GM23338 (cell line): ENCODE measurements at regions not wholly inside any gene's neighbourhood (a gene's known extent, or its start where the extent isn't known, plus 50 kb on each side); places are given as distances from the start of the nearest gene placed in this dataset.

Experiments
- ATAC-seq: fragments of 200-7000 bp; cut with Tn5 transposase; 3 replicates; pipeline ENCODE4 v1.9.1; 2020
- DNase-seq: peaks from one replicate; pipeline ENCODE4 v3.0.0-alpha.2; 2015; ENCODE audit warnings: low spot score
- H2AFZ ChIP-seq: fragments of 200-600 bp; sonication (generic); 2 replicates; pipeline ENCODE4 v1.8.0; 2016; ENCODE audit warnings: antibody characterized with exemption, mild to moderate bottlenecking, moderate library complexity
- H3F3A ChIP-seq: fragments of 200-600 bp; sonication (generic); replicated peaks from 2 replicates; pipeline ENCODE4 v1.8.0; 2017; ENCODE audit warnings: antibody characterized with exemption, mixed run types, low read depth
- H3K27ac ChIP-seq: fragments of 200-600 bp; sonication (generic); 2 replicates; pipeline ENCODE4 v1.6.1; 2016; ENCODE audit warnings: low read depth
- H3K27me3 ChIP-seq: fragments of 200-600 bp; sonication (generic); 2 replicates; pipeline ENCODE4 v1.8.0; 2016; ENCODE audit warnings: mild to moderate bottlenecking, mixed run types, moderate library complexity; ENCODE audit not compliant: insufficient read depth
- H3K36me3 ChIP-seq: fragments of 200-600 bp; sonication (generic); 2 replicates; pipeline ENCODE4 v1.8.0; 2016; ENCODE audit warnings: mild to moderate bottlenecking; ENCODE audit not compliant: insufficient read depth
- H3K4me1 ChIP-seq: fragments of 200-600 bp; sonication (generic); 2 replicates; pipeline ENCODE4 v1.8.0; 2016; ENCODE audit warnings: mild to moderate bottlenecking, moderate library complexity; ENCODE audit not compliant: insufficient read depth
- H3K4me2 ChIP-seq: fragments of 200-600 bp; sonication (generic); 2 replicates; pipeline ENCODE4 v1.7.1; 2017; ENCODE audit warnings: mixed run types
- H3K4me3 ChIP-seq: fragments of 200-600 bp; sonication (generic); 2 replicates; pipeline ENCODE4 v1.6.1; 2016; ENCODE audit warnings: mixed run types
- H3K79me2 ChIP-seq: fragments of 200-600 bp; sonication (generic); replicated peaks from 2 replicates; pipeline ENCODE4 v1.8.0; 2017; ENCODE audit warnings: mild to moderate bottlenecking; ENCODE audit not compliant: insufficient read depth
- H3K9me2 ChIP-seq: fragments of 200-600 bp; sonication (generic); 2 replicates; pipeline ENCODE4 v1.8.0; 2017; ENCODE audit not compliant: insufficient read depth
- H4K20me1 ChIP-seq: fragments of 200-600 bp; sonication (generic); replicated peaks from 2 replicates; pipeline ENCODE4 v1.8.0; 2017; ENCODE audit warnings: mild to moderate bottlenecking; ENCODE audit not compliant: insufficient read depth
- H3K27ac Mint-ChIP-seq: 2 replicates; pipeline ENCODE4 v1.8.0; 2020; ENCODE audit warnings: inconsistent platforms, mild to moderate bottlenecking, moderate library complexity, mixed read lengths
- H3K27me3 Mint-ChIP-seq: 3 replicates; pipeline ENCODE4 v1.8.0; 2022; ENCODE audit warnings: low read depth, mild to moderate bottlenecking, moderate library complexity, mixed read lengths, inconsistent platforms; ENCODE audit not compliant: insufficient read depth, poor library complexity
- H3K36me3 Mint-ChIP-seq: 3 replicates; pipeline ENCODE4 v1.8.0; 2021; ENCODE audit warnings: low read depth, mild to moderate bottlenecking, inconsistent platforms, moderate library complexity, mixed read lengths
- H3K4me1 Mint-ChIP-seq: 3 replicates; pipeline ENCODE4 v1.8.0; 2020; ENCODE audit warnings: mild to moderate bottlenecking, inconsistent platforms, mixed read lengths
- H3K4me3 Mint-ChIP-seq: 3 replicates; pipeline ENCODE4 v1.8.0; 2021; ENCODE audit warnings: moderate library complexity, mild to moderate bottlenecking, inconsistent platforms, mixed read lengths
- H3K9me3 Mint-ChIP-seq: 3 replicates; pipeline ENCODE4 v1.8.0; 2020; ENCODE audit warnings: moderate library complexity, mild to moderate bottlenecking, inconsistent platforms, mixed read lengths
- CREB1 ChIP-seq: fragments of 250-450 bp; sonication (Bioruptor Pico); IDR thresholded peaks from 2 replicates; pipeline ENCODE4 v1.5.0; 2020; ENCODE audit warnings: low read depth, mild to moderate bottlenecking, moderate library complexity
- CTCF ChIP-seq, 2 experiments: fragments of 200-600 bp in 1 of 2; sonication (generic) in 1 of 2; conservative IDR thresholded peaks; 2 replicates each; pipeline versions ENCODE4 v1.5.1 to v1.6.1; 2016 to 2017; ENCODE audit warnings: antibody characterized with exemption in 2 of 2, low read depth in 2 of 2, mild to moderate bottlenecking in 2 of 2, moderate library complexity in 1 of 2
- ETS1 ChIP-seq: IDR thresholded peaks from 2 replicates; pipeline ENCODE4 v1.6.1; 2016; ENCODE audit warnings: antibody characterized with exemption
- EZH2 ChIP-seq: fragments of 200-600 bp; sonication (generic); IDR thresholded peaks from one replicate; pipeline ENCODE4 v1.8.0; 2017; ENCODE audit warnings: antibody characterized with exemption, mild to moderate bottlenecking, low read depth; ENCODE audit not compliant: unreplicated experiment
- EZH2phosphoT487 ChIP-seq: fragments of 200-600 bp; sonication (generic); IDR thresholded peaks from one replicate; pipeline ENCODE4 v1.8.1; 2018; ENCODE audit warnings: antibody characterized with exemption; ENCODE audit not compliant: unreplicated experiment
- JUNB ChIP-seq: IDR thresholded peaks from one replicate; pipeline ENCODE4 v1.6.1; 2016; ENCODE audit warnings: antibody characterized with exemption; ENCODE audit not compliant: unreplicated experiment
- NANOG ChIP-seq: IDR thresholded peaks from 2 replicates; pipeline ENCODE4 v1.6.1; 2016; ENCODE audit warnings: antibody characterized with exemption, borderline replicate concordance
- POLR2AphosphoS5 ChIP-seq: IDR thresholded peaks from 2 replicates; pipeline ENCODE4 v1.6.1; 2016; ENCODE audit warnings: antibody characterized with exemption, low read depth
- REST ChIP-seq: IDR thresholded peaks from one replicate; pipeline ENCODE4 v1.6.1; 2018; ENCODE audit warnings: antibody characterized with exemption; ENCODE audit not compliant: unreplicated experiment
- STAT1 ChIP-seq: IDR thresholded peaks from one replicate; pipeline ENCODE4 v1.6.1; 2016; ENCODE audit warnings: antibody characterized with exemption; ENCODE audit not compliant: unreplicated experiment
- ZNF114 ChIP-seq: fragments of 250-450 bp; sonication (Bioruptor Pico); IDR thresholded peaks from 2 replicates; pipeline ENCODE4 v1.5.0; 2020; ENCODE audit warnings: mild to moderate bottlenecking, moderate library complexity
- ZNF331 ChIP-seq: fragments of 250-450 bp; sonication (Bioruptor Pico); IDR thresholded peaks from 2 replicates; pipeline ENCODE4 v1.5.0; 2020; ENCODE audit warnings: low read depth, mild to moderate bottlenecking, moderate library complexity
- ZNF462 ChIP-seq: fragments of 250-450 bp; sonication (Bioruptor Pico); IDR thresholded peaks from 2 replicates; pipeline ENCODE4 v1.5.0; 2020; ENCODE audit warnings: mild to moderate bottlenecking, moderate library complexity

GRCh38 chr10:91096274-91096673, 124.2 kb upstream of the PCGF5 start:
- Histone ChIP-seq H3K9me2 (peaks cover 14% of the 10 kb centered on the region; the same call in 1 of the 2 replicates), H3K4me3 (no peak overlapping the region), H4K20me1 (no peaks in the 10 kb centered on the region), H3K79me2 (no peaks in the 10 kb centered on the region), H2AFZ (no peak overlapping the region), H3K4me2 (no peak overlapping the region), H3F3A (no peaks in the 10 kb centered on the region), H3K27me3 (no peaks in the 10 kb centered on the region), H3K36me3 (no peaks in the 10 kb centered on the region), H3K4me1 (no peaks in the 10 kb centered on the region), H3K27ac (no peak overlapping the region)
- ATAC-seq (no peak), DNase-seq (no peak)
- Mint-ChIP-seq H3K27me3 (no peaks in the 10 kb centered on the region), H3K36me3 (peaks cover 26% of the 10 kb centered on the region), H3K4me1 (peaks cover 6% of the 10 kb centered on the region; the same call in 1 of the 3 replicates), H3K4me3 (no peak overlapping the region), H3K9me3 (peaks cover 69% of the 10 kb centered on the region), H3K27ac (no peak overlapping the region)
- TF ChIP-seq EZH2phosphoT487 (no peak), CREB1 (CRISPR knock-in tag) (no peak), ZNF114 (CRISPR knock-in tag) (no peak), CTCF (conservative IDR thresholded peaks at IDR 0.05; ENCODE audit: low read depth in 2 of 2) (no peak), REST (no peak), NANOG (no peak), POLR2AphosphoS5 (no peak), JUNB (no peak), ZNF331 (CRISPR knock-in tag) (no peak), EZH2 (no peak), STAT1 (no peak), ETS1 (no peak), ZNF462 (CRISPR knock-in tag) (no peak)
